ENCODE measurements at regions not wholly inside any gene's neighbourhood (a gene's known extent, or its start where the extent isn't known, plus 50 kb on each side); places are given as distances from the start of the nearest gene placed in this dataset.

- Histone ChIP-seq H3K4me3 (ENCODE audit: low read depth, low read length) (no peak overlapping the region), H3K9me3 (ENCODE audit: control insufficient read depth, insufficient read depth, low read length) (peaks cover 3% of the 10 kb centered on the region; the same call in 1 of the 2 replicates), H3K27me3 (ENCODE audit: control insufficient read depth, insufficient read depth, low read length) (no peaks in the 10 kb centered on the region), H3K27ac (ENCODE audit: low read depth, low read length) (no peak overlapping the region)
- DNase-seq (ENCODE audit: low read depth, low spot score): no peak
- CTCF ChIA-PET: no interaction called here
- POLR2A ChIA-PET: no interaction called here
- TF ChIP-seq, protein P1, sequence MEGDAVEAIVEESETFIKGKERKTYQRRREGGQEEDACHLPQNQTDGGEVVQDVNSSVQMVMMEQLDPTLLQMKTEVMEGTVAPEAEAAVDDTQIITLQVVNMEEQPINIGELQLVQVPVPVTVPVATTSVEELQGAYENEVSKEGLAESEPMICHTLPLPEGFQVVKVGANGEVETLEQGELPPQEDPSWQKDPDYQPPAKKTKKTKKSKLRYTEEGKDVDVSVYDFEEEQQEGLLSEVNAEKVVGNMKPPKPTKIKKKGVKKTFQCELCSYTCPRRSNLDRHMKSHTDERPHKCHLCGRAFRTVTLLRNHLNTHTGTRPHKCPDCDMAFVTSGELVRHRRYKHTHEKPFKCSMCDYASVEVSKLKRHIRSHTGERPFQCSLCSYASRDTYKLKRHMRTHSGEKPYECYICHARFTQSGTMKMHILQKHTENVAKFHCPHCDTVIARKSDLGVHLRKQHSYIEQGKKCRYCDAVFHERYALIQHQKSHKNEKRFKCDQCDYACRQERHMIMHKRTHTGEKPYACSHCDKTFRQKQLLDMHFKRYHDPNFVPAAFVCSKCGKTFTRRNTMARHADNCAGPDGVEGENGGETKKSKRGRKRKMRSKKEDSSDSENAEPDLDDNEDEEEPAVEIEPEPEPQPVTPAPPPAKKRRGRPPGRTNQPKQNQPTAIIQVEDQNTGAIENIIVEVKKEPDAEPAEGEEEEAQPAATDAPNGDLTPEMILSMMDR (IDR thresholded peaks at IDR 0.05; ENCODE audit: low read depth, low read length): no peak
Measured at GRCh38 chr12:61414470-61414869, 845.7 kb upstream of the USP15 start.

DNA sequence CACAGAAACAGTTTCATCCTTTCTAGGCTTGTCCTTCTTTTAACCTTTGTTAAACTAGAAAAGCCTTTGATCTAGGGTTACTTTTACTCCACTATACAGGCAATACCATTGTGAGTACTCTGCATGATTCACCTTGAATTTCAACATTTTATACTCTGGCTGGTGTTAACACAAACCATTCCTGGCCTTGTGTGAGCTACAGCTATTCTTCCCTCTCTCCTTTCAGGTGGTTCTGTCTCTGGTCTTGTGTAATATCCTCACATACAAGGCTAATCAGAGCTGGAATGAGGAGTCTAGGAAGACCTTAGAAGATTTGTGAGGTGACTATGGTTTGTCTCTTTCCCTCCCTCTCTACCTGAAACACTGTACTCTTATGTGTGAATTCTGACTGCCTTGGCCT is 837.4 kb upstream of the USP15 start:
- CTCF ChIA-PET: no interaction called here
- no peak overlapping the region for H3K4me3 ChIP-seq (ENCODE audit: low read depth, low read length)
- no peak overlapping the region for H3K27ac ChIP-seq (ENCODE audit: low read depth, low read length)
- DNase-seq (ENCODE audit: low read depth, low spot score): no peak
- POLR2A ChIA-PET: no interaction called here
- TF ChIP-seq, protein P1 (IDR thresholded peaks at IDR 0.05; ENCODE audit: low read depth, low read length): no peak
- H3K27me3 ChIP-seq (ENCODE audit: control insufficient read depth, insufficient read depth, low read length): no peaks in the 10 kb centered on the region
- H3K9me3 ChIP-seq (ENCODE audit: control insufficient read depth, insufficient read depth, low read length): peaks cover 11% of the 10 kb centered on the region; the same call in 1 of the 2 replicates

DNA sequence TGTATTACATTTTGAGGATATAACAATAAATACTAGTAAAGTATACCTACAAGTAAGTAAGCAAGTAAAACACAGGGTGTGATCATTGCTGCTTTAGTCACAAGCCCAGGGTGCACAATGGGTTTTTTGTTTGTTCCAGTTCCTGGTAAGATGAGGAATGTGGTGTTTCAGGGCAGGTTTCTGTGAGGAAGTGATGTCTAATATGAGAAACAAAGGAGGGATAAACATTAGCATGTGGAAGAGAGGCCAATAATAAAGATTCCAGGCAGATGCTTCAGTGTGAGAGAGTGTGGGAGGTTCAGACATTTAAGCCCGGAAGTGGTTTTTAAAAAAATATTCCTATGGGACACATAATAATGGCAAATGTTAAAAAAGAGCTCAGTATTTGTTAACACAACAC is 808.1 kb upstream of the USP15 start:
- ChIA-PET CTCF (interaction anchor here (1.2 kb wide), 1 partner anchor 16 kb away, joined by 7 read pairs; no protein-coding TSS in a partner anchor), POLR2A (no interaction called here)
- DNase-seq (ENCODE audit: low read depth, low spot score): no peak
- Histone ChIP-seq H3K27ac (ENCODE audit: low read depth, low read length) (no peak overlapping the region), H3K27me3 (ENCODE audit: control insufficient read depth, insufficient read depth, low read length) (no peaks in the 10 kb centered on the region), H3K4me3 (ENCODE audit: low read depth, low read length) (no peak overlapping the region), H3K9me3 (ENCODE audit: control insufficient read depth, insufficient read depth, low read length) (peaks cover 5% of the 10 kb centered on the region; the same call in 1 of the 2 replicates)
- TF ChIP-seq, protein P1 (IDR thresholded peaks at IDR 0.05; ENCODE audit: low read depth, low read length): no peak

DNA sequence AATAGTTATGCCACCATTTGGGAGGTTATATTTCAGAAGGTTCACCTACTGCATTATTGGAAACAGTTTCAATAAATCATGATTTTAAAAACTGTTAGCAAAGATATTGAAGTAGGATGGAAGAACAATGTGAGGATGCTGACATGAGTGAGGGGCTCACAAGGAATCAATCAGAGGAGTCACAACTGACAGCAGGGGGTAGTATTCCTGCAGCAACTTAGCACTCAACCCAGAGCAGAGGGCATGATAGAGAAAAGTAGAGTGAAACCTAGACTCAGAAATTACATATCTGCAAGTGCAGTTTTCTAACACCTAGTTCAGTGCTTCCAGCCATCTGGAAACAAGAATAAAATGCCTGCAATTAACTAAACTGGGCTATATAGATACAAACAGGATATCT is 772.5 kb upstream of the USP15 start:
- ChIA-PET CTCF (no interaction called here), POLR2A (no interaction called here)
- DNase-seq (ENCODE audit: low read depth, low spot score): no peak
- Histone ChIP-seq H3K4me3 (ENCODE audit: low read depth, low read length) (no peak overlapping the region), H3K27ac (ENCODE audit: low read depth, low read length) (no peak overlapping the region), H3K27me3 (ENCODE audit: control insufficient read depth, insufficient read depth, low read length) (no peaks in the 10 kb centered on the region), H3K9me3 (ENCODE audit: control insufficient read depth, insufficient read depth, low read length) (no peaks in the 10 kb centered on the region)
- TF ChIP-seq, protein P1 (IDR thresholded peaks at IDR 0.05; ENCODE audit: low read depth, low read length): no peak

- peaks cover 4% of the 10 kb centered on the region; the same call in 1 of the 2 replicates for H3K9me3 ChIP-seq (ENCODE audit: control insufficient read depth, insufficient read depth, low read length)
- H3K27me3 ChIP-seq (ENCODE audit: control insufficient read depth, insufficient read depth, low read length): no peaks in the 10 kb centered on the region
- H3K4me3 ChIP-seq (ENCODE audit: low read depth, low read length): no peak overlapping the region
- ChIA-PET POLR2A (no interaction called here), CTCF (no interaction called here)
- no peak overlapping the region for H3K27ac ChIP-seq (ENCODE audit: low read depth, low read length)
- DNase-seq (ENCODE audit: low read depth, low spot score): no peak
- TF ChIP-seq, protein P1 (IDR thresholded peaks at IDR 0.05; ENCODE audit: low read depth, low read length): no peak
Measured at GRCh38 chr12:61490526-61491498, 769.4 kb upstream of the USP15 start.
